SK-N-SH (cell line): ENCODE measurements at regions not wholly inside any gene's neighbourhood (a gene's known extent, or its start where the extent isn't known, plus 50 kb on each side); places are given as distances from the start of the nearest gene placed in this dataset.

ENCODE experiments used
- CTCF ChIP-seq: fragments of 200-600 bp; sonication (generic); IDR thresholded peaks from 2 replicates; pipeline ENCODE4 v1.6.1; 2017; ENCODE audit warnings: antibody characterized with exemption, mild to moderate bottlenecking, moderate library complexity
- FOXJ3 ChIP-seq: sonication (generic); formaldehyde crosslinking; IDR thresholded peaks from 2 replicates; pipeline ENCODE4 v1.5.1; 2020; ENCODE audit warnings: mild to moderate bottlenecking, missing genetic modification reagents
- GABPA ChIP-seq: IDR thresholded peaks from 2 replicates; pipeline ENCODE4 v1.4.0; 2012; ENCODE audit warnings: low read depth, mild to moderate bottlenecking
- NFIC ChIP-seq: IDR thresholded peaks from 2 replicates; pipeline ENCODE4 v1.4.0; 2012; ENCODE audit warnings: borderline replicate concordance
- NRF1 ChIP-seq: IDR thresholded peaks from 2 replicates; pipeline ENCODE4 v1.6.1; 2012; ENCODE audit warnings: low read depth, mild to moderate bottlenecking, low read length
- POLR2AphosphoS5 ChIP-seq: IDR thresholded peaks from 2 replicates; pipeline ENCODE4 v1.6.1; 2012; ENCODE audit warnings: low read depth, low read length
- TF ChIP-seq, protein P1 (sequence below): fragments of 150-350 bp; IDR thresholded peaks from 2 replicates; pipeline ENCODE4 v1.6.1; 2017; ENCODE audit warnings: antibody characterized with exemption, low read length, low read depth, borderline replicate concordance

DNA sequence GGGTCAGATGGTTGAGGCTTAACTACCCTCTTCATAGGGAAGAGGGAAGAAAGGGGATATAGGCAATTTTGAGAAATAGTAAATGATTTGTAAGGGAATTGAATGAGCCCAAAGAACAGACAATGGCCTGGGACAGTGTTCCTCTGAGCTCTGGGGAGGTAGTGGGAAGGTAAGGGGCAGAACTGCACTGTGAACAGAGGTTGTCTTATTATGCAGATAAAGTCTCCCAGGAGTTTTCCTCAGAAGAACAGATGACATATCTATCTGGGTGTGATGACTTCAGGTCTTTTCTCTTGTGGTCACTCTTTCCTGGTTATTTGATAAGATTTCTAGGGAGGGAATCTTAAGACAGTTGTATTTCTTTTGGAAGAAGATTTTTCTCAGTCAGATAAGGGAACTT, 296.1 kb downstream of the ZEB1 start:
- TF ChIP-seq NRF1 (no peak), NFIC (no peak), POLR2AphosphoS5 (no peak), FOXJ3 (no peak), CTCF (no peak), GABPA (no peak)
- TF ChIP-seq, protein P1, sequence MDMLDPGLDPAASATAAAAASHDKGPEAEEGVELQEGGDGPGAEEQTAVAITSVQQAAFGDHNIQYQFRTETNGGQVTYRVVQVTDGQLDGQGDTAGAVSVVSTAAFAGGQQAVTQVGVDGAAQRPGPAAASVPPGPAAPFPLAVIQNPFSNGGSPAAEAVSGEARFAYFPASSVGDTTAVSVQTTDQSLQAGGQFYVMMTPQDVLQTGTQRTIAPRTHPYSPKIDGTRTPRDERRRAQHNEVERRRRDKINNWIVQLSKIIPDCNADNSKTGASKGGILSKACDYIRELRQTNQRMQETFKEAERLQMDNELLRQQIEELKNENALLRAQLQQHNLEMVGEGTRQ: no peak
